ENCODE measurements at regions not wholly inside any gene's neighbourhood (a gene's known extent, or its start where the extent isn't known, plus 50 kb on each side); places are given as distances from the start of the nearest gene placed in this dataset.
"Not testable (repeated sequence)": the region's sequence is repeated elsewhere in the genome, so short reads cannot be mapped to it uniquely, and the experiment has no call there.

DNA sequence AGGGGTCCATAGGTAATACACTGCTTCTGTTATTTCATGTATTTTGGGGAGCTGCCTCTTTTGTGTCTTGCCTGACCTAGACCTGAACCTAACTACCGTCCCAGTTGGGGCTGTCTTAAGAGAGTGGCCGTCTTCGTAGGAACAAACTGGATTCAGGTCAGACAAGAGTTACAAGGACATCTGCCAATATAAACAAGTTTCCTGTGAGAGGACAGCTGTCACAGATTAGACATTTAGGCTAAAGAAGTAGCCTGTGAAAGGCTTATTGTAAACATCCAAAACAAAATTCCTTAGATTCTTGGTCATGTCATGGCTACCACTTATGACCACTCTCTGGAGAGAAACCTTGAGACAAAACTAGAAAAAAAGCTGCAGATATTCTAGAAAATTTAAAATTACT lies 797.6 kb upstream of the AADAT start:
- no peak overlapping the region for H3K4me3 ChIP-seq (ENCODE audit: low read length in 3 of 3)
- DNase-seq = peak in 1 of 5 donors; percentile 38
- H3K9ac ChIP-seq (ENCODE audit: low read length in 3 of 3) = no peak overlapping the region
- TF ChIP-seq, protein P1, sequence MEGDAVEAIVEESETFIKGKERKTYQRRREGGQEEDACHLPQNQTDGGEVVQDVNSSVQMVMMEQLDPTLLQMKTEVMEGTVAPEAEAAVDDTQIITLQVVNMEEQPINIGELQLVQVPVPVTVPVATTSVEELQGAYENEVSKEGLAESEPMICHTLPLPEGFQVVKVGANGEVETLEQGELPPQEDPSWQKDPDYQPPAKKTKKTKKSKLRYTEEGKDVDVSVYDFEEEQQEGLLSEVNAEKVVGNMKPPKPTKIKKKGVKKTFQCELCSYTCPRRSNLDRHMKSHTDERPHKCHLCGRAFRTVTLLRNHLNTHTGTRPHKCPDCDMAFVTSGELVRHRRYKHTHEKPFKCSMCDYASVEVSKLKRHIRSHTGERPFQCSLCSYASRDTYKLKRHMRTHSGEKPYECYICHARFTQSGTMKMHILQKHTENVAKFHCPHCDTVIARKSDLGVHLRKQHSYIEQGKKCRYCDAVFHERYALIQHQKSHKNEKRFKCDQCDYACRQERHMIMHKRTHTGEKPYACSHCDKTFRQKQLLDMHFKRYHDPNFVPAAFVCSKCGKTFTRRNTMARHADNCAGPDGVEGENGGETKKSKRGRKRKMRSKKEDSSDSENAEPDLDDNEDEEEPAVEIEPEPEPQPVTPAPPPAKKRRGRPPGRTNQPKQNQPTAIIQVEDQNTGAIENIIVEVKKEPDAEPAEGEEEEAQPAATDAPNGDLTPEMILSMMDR (IDR thresholded peaks at IDR 0.05; ENCODE audit: borderline replicate concordance, extremely low read depth, insufficient read depth) = no peak
- no peaks in the 10 kb centered on the region for H3K4me1 ChIP-seq (ENCODE audit: control insufficient read depth in 2 of 3, insufficient read depth in 2 of 3, low read depth in 1 of 3, low read length in 3 of 3)
- H3K36me3 ChIP-seq (ENCODE audit: control insufficient read depth in 2 of 3, insufficient read depth in 3 of 3, low read length in 3 of 3) = no peaks in the 10 kb centered on the region
- H3K27me3 ChIP-seq (ENCODE audit: control insufficient read depth, insufficient read depth, low read length) = no peaks in the 10 kb centered on the region
- intact Hi-C loops (cut with DNase I) = no loop called here
- no peak for FAIRE-seq
- H3K9me3 ChIP-seq (ENCODE audit: control insufficient read depth in 2 of 3, insufficient read depth in 1 of 3, low read length in 3 of 3) = no peaks in the 10 kb centered on the region
- no peak overlapping the region for H3K27ac ChIP-seq (ENCODE audit: low read depth in 2 of 2, low read length in 2 of 2)

DNA sequence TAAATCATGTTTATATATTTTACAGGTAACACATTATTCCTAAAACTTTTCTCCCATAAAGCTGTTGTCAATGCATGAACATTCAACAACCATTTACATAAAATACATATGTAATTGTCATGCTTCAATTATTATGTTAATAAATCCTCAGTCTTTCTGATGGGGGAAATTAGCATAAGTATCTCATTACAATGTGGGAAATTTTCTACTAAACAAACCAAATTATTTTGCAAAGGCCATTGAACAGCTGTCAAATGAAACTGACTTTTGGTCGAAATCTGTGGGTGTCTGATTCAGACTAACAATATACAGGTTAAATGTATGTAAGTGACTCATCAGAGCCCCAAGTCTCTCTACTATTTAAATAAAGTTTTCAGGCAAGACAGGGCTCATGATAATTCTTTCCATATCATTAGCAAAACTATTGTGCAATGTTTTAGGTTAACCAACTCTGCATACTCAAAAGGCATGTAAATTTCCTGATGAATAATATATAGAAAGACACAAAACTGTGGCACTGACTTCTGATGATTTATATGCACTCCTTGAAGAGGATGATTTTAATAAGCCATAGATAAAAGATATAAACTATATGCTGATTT lies 795.3 kb upstream of the AADAT start:
- FAIRE-seq (no peak), DNase-seq (no peak)
- H3K9me3 ChIP-seq (ENCODE audit: control insufficient read depth in 2 of 3, insufficient read depth in 1 of 3, low read length in 3 of 3) = no peaks in the 10 kb centered on the region
- no peaks in the 10 kb centered on the region for H3K4me1 ChIP-seq (ENCODE audit: control insufficient read depth in 2 of 3, insufficient read depth in 2 of 3, low read depth in 1 of 3, low read length in 3 of 3)
- H3K27ac ChIP-seq (ENCODE audit: low read depth in 2 of 2, low read length in 2 of 2) = no peak overlapping the region
- intact Hi-C loops (cut with DNase I) = no loop called here
- no peak overlapping the region for H3K4me3 ChIP-seq (ENCODE audit: low read length in 3 of 3)
- H3K27me3 ChIP-seq (ENCODE audit: control insufficient read depth, insufficient read depth, low read length) = no peaks in the 10 kb centered on the region
- H3K9ac ChIP-seq (ENCODE audit: low read length in 3 of 3) = no peak overlapping the region
- H3K36me3 ChIP-seq (ENCODE audit: control insufficient read depth in 2 of 3, insufficient read depth in 3 of 3, low read length in 3 of 3) = no peaks in the 10 kb centered on the region
- TF ChIP-seq, protein P1 (IDR thresholded peaks at IDR 0.05; ENCODE audit: borderline replicate concordance, extremely low read depth, insufficient read depth) = no peak

DNA sequence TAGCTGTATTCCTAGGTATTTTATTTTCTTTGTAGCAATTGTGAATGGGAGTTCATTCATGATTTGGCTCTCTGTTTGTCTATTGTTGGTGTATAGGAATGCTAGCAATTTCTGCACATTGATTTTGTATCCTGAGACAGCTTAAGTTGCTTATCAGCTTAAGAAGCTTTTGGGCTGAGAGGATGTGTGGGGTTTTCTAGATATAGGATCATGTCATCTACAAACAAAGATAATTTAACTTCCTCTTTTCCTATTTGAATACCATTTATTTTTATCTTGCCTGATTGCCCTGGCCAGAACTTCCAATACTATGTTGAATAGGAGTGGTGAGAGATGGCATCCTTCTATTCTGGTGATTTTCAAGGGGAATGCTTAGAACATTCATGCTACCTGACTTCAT lies 791.9 kb upstream of the AADAT start:
- H3K4me1 ChIP-seq (ENCODE audit: control insufficient read depth in 2 of 3, insufficient read depth in 2 of 3, low read depth in 1 of 3, low read length in 3 of 3); DNase-seq; H3K9ac ChIP-seq (ENCODE audit: low read length in 3 of 3); H3K27ac ChIP-seq (ENCODE audit: low read depth in 2 of 2, low read length in 2 of 2); FAIRE-seq; H3K27me3 ChIP-seq (ENCODE audit: control insufficient read depth, insufficient read depth, low read length); H3K4me3 ChIP-seq (ENCODE audit: low read length in 3 of 3); H3K36me3 ChIP-seq (ENCODE audit: control insufficient read depth in 2 of 3, insufficient read depth in 3 of 3, low read length in 3 of 3); intact Hi-C loops (cut with DNase I); H3K9me3 ChIP-seq (ENCODE audit: control insufficient read depth in 2 of 3, insufficient read depth in 1 of 3, low read length in 3 of 3): not testable (repeated sequence)

DNA sequence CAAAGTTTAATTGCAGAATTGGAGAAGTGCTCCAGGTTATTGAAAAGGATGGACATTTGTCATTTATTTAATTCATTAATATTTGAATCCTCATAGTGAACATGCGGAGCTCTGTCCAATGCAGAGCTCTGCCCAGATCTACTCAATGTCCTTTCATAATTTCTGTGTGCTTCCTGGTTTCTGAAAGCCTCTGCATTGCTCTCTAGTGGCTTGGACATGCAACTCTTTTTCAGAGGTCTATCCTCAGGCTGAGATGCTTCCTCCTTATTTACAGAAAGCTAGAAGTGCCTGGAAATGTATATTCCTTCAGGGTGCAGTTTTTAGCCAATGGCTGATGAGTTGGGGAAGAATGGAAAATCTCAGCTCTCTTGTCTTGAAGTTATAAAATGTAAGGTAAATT lies 786.1 kb upstream of the AADAT start:
- TF ChIP-seq, protein P1 (IDR thresholded peaks at IDR 0.05; ENCODE audit: borderline replicate concordance, extremely low read depth, insufficient read depth) = no peak
- Histone ChIP-seq H3K36me3 (ENCODE audit: control insufficient read depth in 2 of 3, insufficient read depth in 3 of 3, low read length in 3 of 3) (no peaks in the 10 kb centered on the region), H3K9ac (ENCODE audit: low read length in 3 of 3) (no peak overlapping the region), H3K4me3 (ENCODE audit: low read length in 3 of 3) (no peak overlapping the region), H3K27me3 (ENCODE audit: control insufficient read depth, insufficient read depth, low read length) (no peaks in the 10 kb centered on the region), H3K9me3 (ENCODE audit: control insufficient read depth in 2 of 3, insufficient read depth in 1 of 3, low read length in 3 of 3) (no peaks in the 10 kb centered on the region), H3K4me1 (ENCODE audit: control insufficient read depth in 2 of 3, insufficient read depth in 2 of 3, low read depth in 1 of 3, low read length in 3 of 3) (no peaks in the 10 kb centered on the region), H3K27ac (ENCODE audit: low read depth in 2 of 2, low read length in 2 of 2) (no peak overlapping the region)
- DNase-seq (no peak), FAIRE-seq (no peak)
- intact Hi-C loops (cut with DNase I) = no loop called here

All from kidney (tissue), 13 donors.